Mammary epithelial cell (primary cell): ENCODE measurements at regions not wholly inside any gene's neighbourhood (a gene's known extent, or its start where the extent isn't known, plus 50 kb on each side); places are given as distances from the start of the nearest gene placed in this dataset.

Experiments used
- CTCF ChIP-seq, 2 donors: IDR thresholded peaks in 1 of 2; conservative IDR thresholded peaks in 1 of 2; 2 replicates each; pipeline ENCODE4 v1.5.1; 2011 to 2012; ENCODE audit warnings: inconsistent platforms in 2 of 2, low read length in 2 of 2, mild to moderate bottlenecking in 2 of 2, control low read depth in 1 of 2, low read depth in 1 of 2; ENCODE audit not compliant: insufficient read depth in 1 of 2; ENCODE audit errors: extremely low read depth in 1 of 2
- EZH2 ChIP-seq: IDR thresholded peaks from 2 replicates; pipeline ENCODE4 v1.6.1; 2012; ENCODE audit warnings: low read length, inconsistent platforms, borderline replicate concordance

- no peak for TF ChIP-seq EZH2
- no peak for TF ChIP-seq CTCF (conservative IDR thresholded peaks at IDR 0.05 in 1 of 2, IDR thresholded peaks at IDR 0.05 in 1 of 2; ENCODE audit: extremely low read depth in 1 of 2, insufficient read depth in 1 of 2, low read depth in 1 of 2, low read length in 2 of 2)
Measured at GRCh38 chr20:57093766-57094165, 172.7 kb downstream of the BMP7 start.
